Memory B cell (primary cell): ENCODE measurements at regions not wholly inside any gene's neighbourhood (a gene's known extent, or its start where the extent isn't known, plus 50 kb on each side); places are given as distances from the start of the nearest gene placed in this dataset.
"Not testable (repeated sequence)": the region's sequence is repeated elsewhere in the genome, so short reads cannot be mapped to it uniquely, and the experiment has no call there.

Experiments
- ATAC-seq: fragments of 150-1000 bp; cut with Tn5 transposase; 2 replicates; pipeline ENCODE4 v1.10.0; 2021; ENCODE audit warnings: low read depth, mild to moderate bottlenecking, moderate library complexity
- DNase-seq, 2 donors: peaks; one replicate each; pipeline ENCODE4 v3.0.0; 2022; ENCODE audit warnings: low spot score in 2 of 2
- H3K27ac Mint-ChIP-seq: one replicate; pipeline ENCODE4 v1.8.0; 2022; ENCODE audit warnings: mild to moderate bottlenecking, moderate library complexity, mixed read lengths
- H3K27me3 Mint-ChIP-seq: one replicate; pipeline ENCODE4 v1.8.0; 2022; ENCODE audit warnings: mixed read lengths
- H3K36me3 Mint-ChIP-seq: one replicate; pipeline ENCODE4 v1.8.0; 2022; ENCODE audit warnings: mild to moderate bottlenecking, mixed read lengths
- H3K4me1 Mint-ChIP-seq: one replicate; pipeline ENCODE4 v1.8.0; 2022; ENCODE audit warnings: mixed read lengths
- H3K4me3 Mint-ChIP-seq: one replicate; pipeline ENCODE4 v1.8.0; 2022; ENCODE audit warnings: mild to moderate bottlenecking, moderate library complexity, mixed read lengths
- H3K9me3 Mint-ChIP-seq: one replicate; pipeline ENCODE4 v1.8.0; 2022; ENCODE audit warnings: mixed read lengths

DNA sequence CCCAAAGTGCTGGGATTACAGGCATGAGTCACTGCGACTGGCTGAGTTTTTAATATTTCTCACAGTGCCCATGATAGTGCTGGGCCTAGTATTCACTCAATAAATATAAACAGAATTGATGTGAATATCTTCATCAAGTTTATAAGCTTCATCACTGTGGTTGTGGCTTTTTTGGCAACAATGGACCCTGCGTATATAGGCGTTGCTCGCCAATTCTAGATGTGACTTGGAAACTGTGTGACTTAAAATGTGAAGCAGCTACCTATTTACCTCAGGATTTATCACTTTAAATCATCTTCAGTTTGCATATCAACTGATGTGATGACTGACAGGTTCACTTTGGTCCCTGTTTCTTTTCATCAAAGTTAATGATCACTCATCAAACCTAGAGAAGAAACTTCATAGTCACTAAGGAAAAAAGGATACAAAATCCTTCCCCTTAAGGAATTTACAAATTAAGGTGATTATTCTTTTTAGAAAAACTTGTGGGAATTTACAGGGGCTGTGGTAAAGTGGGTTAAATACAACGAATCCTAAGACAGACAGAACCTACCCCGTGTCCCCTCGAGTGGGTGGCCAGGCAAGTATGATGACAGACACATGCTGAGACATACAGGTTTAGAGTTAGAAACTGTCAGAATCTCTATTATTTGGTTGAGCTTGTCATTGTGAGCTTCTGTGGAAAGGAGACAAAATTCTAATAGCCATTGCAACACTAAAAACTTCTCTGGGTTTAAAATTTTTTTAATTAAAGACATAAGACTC is 101.3 kb downstream of the AKAP11 start:
- Mint-ChIP-seq H3K4me1 (peaks cover 14% of the 10 kb centered on the region), H3K4me3 (no peak overlapping the region), H3K36me3 (no peaks in the 10 kb centered on the region), H3K27me3 (no peaks in the 10 kb centered on the region), H3K9me3 (no peaks in the 10 kb centered on the region), H3K27ac (no peak overlapping the region)
- ATAC-seq (no peak), DNase-seq (no peak)

GRCh38 chr13:42375663-42376062 is 103.7 kb downstream of the AKAP11 start:
- H3K36me3 Mint-ChIP-seq = no peaks in the 10 kb centered on the region
- H3K9me3 Mint-ChIP-seq = no peaks in the 10 kb centered on the region
- H3K27me3 Mint-ChIP-seq = no peaks in the 10 kb centered on the region
- H3K4me1 Mint-ChIP-seq = peaks cover 18% of the 10 kb centered on the region
- DNase-seq = no peak
- ATAC-seq = no peak
- H3K27ac Mint-ChIP-seq = peak overlapping the region; percentile 95
- no peak overlapping the region for H3K4me3 Mint-ChIP-seq

GRCh38 chr13:42377640-42378382 is 105.9 kb downstream of the AKAP11 start:
- H3K27ac Mint-ChIP-seq = peak overlapping the region; percentile 95
- H3K36me3 Mint-ChIP-seq = no peaks in the 10 kb centered on the region
- H3K4me3 Mint-ChIP-seq = peak overlapping the region; percentile 47
- H3K9me3 Mint-ChIP-seq = no peaks in the 10 kb centered on the region
- peaks cover 29% of the 10 kb centered on the region for H3K4me1 Mint-ChIP-seq
- ATAC-seq (peak; percentile 76), DNase-seq (peak; percentile 34 to 82)
- H3K27me3 Mint-ChIP-seq = no peaks in the 10 kb centered on the region

GRCh38 chr13:42378383-42378780 is 106.4 kb downstream of the AKAP11 start:
- Mint-ChIP-seq H3K27ac (peak overlapping the region; percentile 95), H3K4me1 (peaks cover 29% of the 10 kb centered on the region), H3K36me3 (no peaks in the 10 kb centered on the region), H3K4me3 (peak overlapping the region; percentile 47), H3K9me3 (no peaks in the 10 kb centered on the region), H3K27me3 (no peaks in the 10 kb centered on the region)
- ATAC-seq (no peak), DNase-seq (no peak)

DNA sequence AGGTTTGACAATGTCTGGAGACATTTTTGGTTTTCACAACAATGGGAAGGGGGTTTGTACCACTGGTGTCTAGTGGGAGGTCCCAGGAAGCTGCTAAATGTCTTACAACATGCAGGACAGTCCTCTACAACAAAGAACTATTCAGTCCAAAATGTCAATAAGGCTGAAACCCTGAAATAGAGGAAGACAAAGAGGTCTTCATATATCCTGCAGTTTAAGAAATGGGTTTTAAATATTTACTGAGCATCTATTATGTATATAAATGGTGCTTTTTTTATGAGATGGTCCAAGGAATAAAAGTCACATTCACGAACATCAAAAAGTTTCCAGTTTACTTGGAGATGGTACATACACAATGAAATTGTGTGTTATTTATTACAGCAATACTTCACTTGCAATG is 107.3 kb downstream of the AKAP11 start:
- ATAC-seq (no peak), DNase-seq (no peak)
- H3K27me3 Mint-ChIP-seq = no peaks in the 10 kb centered on the region
- H3K4me1 Mint-ChIP-seq = peaks cover 29% of the 10 kb centered on the region
- no peaks in the 10 kb centered on the region for H3K36me3 Mint-ChIP-seq
- H3K4me3 Mint-ChIP-seq = no peak overlapping the region
- no peaks in the 10 kb centered on the region for H3K9me3 Mint-ChIP-seq
- H3K27ac Mint-ChIP-seq = peak overlapping the region; percentile 98

- H3K9me3 Mint-ChIP-seq = no peaks in the 10 kb centered on the region
- no peaks in the 10 kb centered on the region for H3K36me3 Mint-ChIP-seq
- H3K27ac Mint-ChIP-seq = peak overlapping the region; percentile 98
- no peaks in the 10 kb centered on the region for H3K27me3 Mint-ChIP-seq
- peak overlapping the region; percentile 75 for H3K4me3 Mint-ChIP-seq
- ATAC-seq = peak; percentile 61
- peak; percentile 47 to 59 for DNase-seq
- peaks cover 29% of the 10 kb centered on the region for H3K4me1 Mint-ChIP-seq
Observed at GRCh38 chr13:42380420-42381164, 108.6 kb downstream of the AKAP11 start.

GRCh38 chr13:42381165-42381425 is 109.1 kb downstream of the AKAP11 start:
- DNase-seq (no peak), ATAC-seq (no peak)
- H3K4me3 Mint-ChIP-seq = no peak overlapping the region
- no peaks in the 10 kb centered on the region for H3K36me3 Mint-ChIP-seq
- peak overlapping the region; percentile 98 for H3K27ac Mint-ChIP-seq
- peaks cover 29% of the 10 kb centered on the region for H3K4me1 Mint-ChIP-seq
- H3K9me3 Mint-ChIP-seq = no peaks in the 10 kb centered on the region
- H3K27me3 Mint-ChIP-seq = no peaks in the 10 kb centered on the region

DNA sequence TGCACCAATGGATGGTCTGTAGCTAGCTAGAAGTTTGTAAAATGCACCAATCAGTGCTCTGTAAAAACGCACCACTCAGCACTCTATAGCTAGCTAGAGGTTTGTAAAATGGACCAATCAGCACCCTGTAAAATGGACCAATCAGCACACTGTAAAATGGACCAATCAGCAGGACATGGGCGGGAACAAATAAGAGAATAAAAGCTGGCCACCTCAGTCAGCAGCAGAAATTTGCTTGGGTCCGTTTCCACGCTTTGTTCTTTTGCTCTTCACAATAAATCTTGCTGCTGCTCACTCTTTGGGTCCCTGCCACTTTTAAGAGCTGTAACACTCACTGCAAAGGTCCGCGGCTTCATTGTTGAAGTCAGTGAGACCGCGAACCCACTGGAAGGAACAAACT is 109.5 kb downstream of the AKAP11 start:
- not testable (repeated sequence) for H3K36me3 Mint-ChIP-seq, H3K27me3 Mint-ChIP-seq, H3K9me3 Mint-ChIP-seq, DNase-seq, H3K4me3 Mint-ChIP-seq, ATAC-seq
- H3K4me1 Mint-ChIP-seq = peaks cover 29% of the 10 kb centered on the region
- H3K27ac Mint-ChIP-seq = peak overlapping the region; percentile 98

DNA sequence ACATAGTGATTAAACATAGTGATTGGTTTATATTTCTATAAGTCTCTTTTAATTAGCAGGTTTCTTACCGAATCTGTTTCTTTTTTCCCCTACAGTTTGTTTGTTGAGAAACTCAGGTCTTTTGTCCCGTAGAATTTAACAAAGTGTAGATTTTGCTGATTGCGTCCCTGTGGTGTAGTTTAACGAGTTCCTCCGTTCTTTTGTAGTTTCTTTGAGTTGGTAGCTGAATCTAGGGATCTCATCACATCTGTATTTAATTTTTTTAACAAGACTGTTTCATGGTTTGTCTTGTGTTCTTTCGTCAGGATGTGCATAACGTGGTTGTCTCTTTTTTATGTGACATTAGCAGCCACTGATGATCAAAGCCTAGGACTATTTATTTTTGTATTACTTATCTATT is 111.1 kb downstream of the AKAP11 start:
- Mint-ChIP-seq H3K27me3 (no peaks in the 10 kb centered on the region), H3K9me3 (no peaks in the 10 kb centered on the region), H3K4me1 (peaks cover 26% of the 10 kb centered on the region), H3K36me3 (no peaks in the 10 kb centered on the region), H3K4me3 (no peak overlapping the region), H3K27ac (peak overlapping the region; percentile 28)
- DNase-seq (no peak), ATAC-seq (no peak)

GRCh38 chr13:42384265-42384664 is 112.3 kb downstream of the AKAP11 start:
- Mint-ChIP-seq H3K27ac (peak overlapping the region; percentile 16), H3K36me3 (no peaks in the 10 kb centered on the region), H3K4me1 (peaks cover 24% of the 10 kb centered on the region), H3K4me3 (no peak overlapping the region), H3K9me3 (no peaks in the 10 kb centered on the region), H3K27me3 (no peaks in the 10 kb centered on the region)
- DNase-seq (no peak), ATAC-seq (no peak)

DNA sequence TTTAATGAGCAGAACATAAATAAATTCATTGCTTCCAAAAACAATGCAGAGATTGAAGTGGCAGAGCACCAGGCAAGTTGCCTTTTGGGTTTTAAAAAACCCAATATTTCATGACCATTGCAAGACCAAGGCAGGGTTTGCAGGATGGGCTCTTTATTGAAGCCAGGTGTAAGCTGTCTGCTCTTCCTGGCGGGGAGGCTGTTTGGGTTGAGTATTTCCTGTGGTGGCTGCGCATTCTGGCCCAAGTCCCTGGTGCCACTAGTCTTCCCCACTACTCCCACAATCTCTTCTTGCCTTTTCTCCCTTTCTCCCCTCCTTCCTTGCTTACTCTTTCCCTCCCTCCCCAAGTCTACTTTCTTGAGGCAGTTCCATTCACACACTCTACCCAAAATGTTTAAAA is 116.4 kb downstream of the AKAP11 start:
- ATAC-seq = no peak
- H3K4me1 Mint-ChIP-seq = peaks cover 10% of the 10 kb centered on the region
- H3K27ac Mint-ChIP-seq = no peak overlapping the region
- H3K27me3 Mint-ChIP-seq = no peaks in the 10 kb centered on the region
- DNase-seq = no peak
- H3K9me3 Mint-ChIP-seq = peaks cover 2% of the 10 kb centered on the region
- no peaks in the 10 kb centered on the region for H3K36me3 Mint-ChIP-seq
- no peak overlapping the region for H3K4me3 Mint-ChIP-seq

DNA sequence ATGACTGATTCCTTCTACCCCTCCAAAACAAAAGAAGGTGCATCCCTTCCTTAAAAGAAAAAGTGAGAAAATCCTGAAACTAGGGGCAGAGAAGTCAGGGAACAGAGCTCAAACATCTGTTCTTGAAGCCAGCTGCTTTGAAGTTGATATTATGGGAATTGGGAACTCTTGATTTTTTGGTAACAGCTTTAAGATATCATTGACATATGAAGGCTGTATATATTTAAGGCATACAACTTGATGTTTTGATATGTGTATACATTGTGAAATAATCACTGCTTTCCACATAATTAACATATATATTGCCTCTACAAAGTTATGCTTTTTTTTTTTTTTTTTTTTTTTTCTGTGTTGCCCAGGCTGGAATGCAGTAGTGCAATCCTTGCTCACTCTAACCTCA is 117.1 kb downstream of the AKAP11 start:
- Mint-ChIP-seq H3K4me1 (peaks cover 10% of the 10 kb centered on the region), H3K36me3 (no peaks in the 10 kb centered on the region), H3K27ac (no peak overlapping the region), H3K27me3 (no peaks in the 10 kb centered on the region), H3K9me3 (peaks cover 2% of the 10 kb centered on the region), H3K4me3 (no peak overlapping the region)
- no peak for DNase-seq
- ATAC-seq = no peak

GRCh38 chr13:42392180-42392579 is 120.2 kb downstream of the AKAP11 start:
- H3K27me3 Mint-ChIP-seq = no peaks in the 10 kb centered on the region
- H3K4me1 Mint-ChIP-seq = peaks cover 29% of the 10 kb centered on the region
- ATAC-seq (no peak), DNase-seq (no peak)
- H3K9me3 Mint-ChIP-seq = peaks cover 2% of the 10 kb centered on the region
- peak overlapping the region; percentile 64 for H3K27ac Mint-ChIP-seq
- no peak overlapping the region for H3K4me3 Mint-ChIP-seq
- no peaks in the 10 kb centered on the region for H3K36me3 Mint-ChIP-seq
